Fibroblast of lung (primary cell): ENCODE measurements at regions not wholly inside any gene's neighbourhood (a gene's known extent, or its start where the extent isn't known, plus 50 kb on each side); places are given as distances from the start of the nearest gene placed in this dataset.

ENCODE experiments used
- CTCF ChIP-seq, 2 donors: IDR thresholded peaks in 1 of 2; conservative IDR thresholded peaks in 1 of 2; 1 replicate in 1 of 2; 2 replicates in 1 of 2; pipeline ENCODE4 v1.5.1; 2011 to 2012; ENCODE audit warnings: low read length in 2 of 2, control low read depth in 1 of 2, inconsistent platforms in 1 of 2, low read depth in 1 of 2, mild to moderate bottlenecking in 1 of 2
- EZH2 ChIP-seq: IDR thresholded peaks from 2 replicates; pipeline ENCODE4 v1.5.1; 2012; ENCODE audit warnings: low read length, control low read depth, mild to moderate bottlenecking; ENCODE audit errors: missing control alignments

GRCh38 chr4:152050106-152050505 lies 289.3 kb upstream of the GATB start:
- TF ChIP-seq CTCF (conservative IDR thresholded peaks at IDR 0.05 in 1 of 2, IDR thresholded peaks at IDR 0.05 in 1 of 2; ENCODE audit: low read depth in 1 of 2, low read length in 2 of 2) = no peak
- TF ChIP-seq EZH2 = no peak
